ENCODE measurements at regions not wholly inside any gene's neighbourhood (a gene's known extent, or its start where the extent isn't known, plus 50 kb on each side); places are given as distances from the start of the nearest gene placed in this dataset.

GRCh38 chr14:101127224-101127623 is 223.7 kb upstream of the RTL1 start:
- Histone ChIP-seq H3K79me2 (ENCODE audit: insufficient read depth, low read length) (no peaks in the 10 kb centered on the region), H3K9me2 (ENCODE audit: insufficient read depth) (no peaks in the 10 kb centered on the region), H3K4me2 (ENCODE audit: low read length) (no peak overlapping the region), H3K27ac (ENCODE audit: low read depth, low read length) (no peak overlapping the region), H2AFZ (ENCODE audit: low read depth, low read length, poor library complexity, severe bottlenecking) (no peak overlapping the region), H3K27me3 (ENCODE audit: insufficient read depth, low read length) (0 out of 2 replicates have a peak, but pooled peaks cover 16% of the 10 kb centered on the region), H3K4me3 (replicated peaks in 1 of 2; ENCODE audit: low read depth in 1 of 2, low read length in 2 of 2) (no peak overlapping the region), H3K9ac (ENCODE audit: low read length) (no peak overlapping the region), H4K20me1 (ENCODE audit: insufficient read depth) (no peaks in the 10 kb centered on the region), H3K4me1 (ENCODE audit: control insufficient read depth in 1 of 2, insufficient read depth in 2 of 2, low read length in 2 of 2) (no peaks in the 10 kb centered on the region), H3K36me3 (ENCODE audit: control insufficient read depth in 1 of 2, insufficient read depth in 2 of 2, low read length in 2 of 2) (no peaks in the 10 kb centered on the region), H3K9me3 (ENCODE audit: control insufficient read depth in 1 of 2, insufficient read depth in 1 of 2, low read depth in 1 of 2, low read length in 2 of 2) (no peaks in the 10 kb centered on the region)
- no peak for TF ChIP-seq ZBTB33 (IDR thresholded peaks at IDR 0.05; ENCODE audit: extremely low read depth, insufficient replicate concordance, low read length)
- no peak for TF ChIP-seq RAD21 (IDR thresholded peaks at IDR 0.05; ENCODE audit: low read depth)
- no peak for TF ChIP-seq YY1 (IDR thresholded peaks at IDR 0.05; ENCODE audit: extremely low read depth, insufficient replicate concordance, low read depth, low read length)
- no peak for TF ChIP-seq EZH2 (IDR thresholded peaks at IDR 0.05)
- no peak for TF ChIP-seq FOSL1 (IDR thresholded peaks at IDR 0.05; ENCODE audit: low read depth)
- no peak for TF ChIP-seq ZFX (IDR thresholded peaks at IDR 0.05)
- no peak for TF ChIP-seq SIN3A (IDR thresholded peaks at IDR 0.05; ENCODE audit: low read depth)
- no peak for TF ChIP-seq ATF3 (IDR thresholded peaks at IDR 0.05)
- TF ChIP-seq MAX (IDR thresholded peaks at IDR 0.05) = no peak
- no peak for TF ChIP-seq CBX3 (IDR thresholded peaks at IDR 0.05; ENCODE audit: low read depth)
- no peak for TF ChIP-seq ZNF274 (IDR thresholded peaks at IDR 0.05; ENCODE audit: low read depth, low read length)
- no peak for TF ChIP-seq CEBPB (IDR thresholded peaks at IDR 0.05; ENCODE audit: low read depth)
- TF ChIP-seq EGR1 (IDR thresholded peaks at IDR 0.05; ENCODE audit: low read depth) = no peak
- no peak for TF ChIP-seq JUND (IDR thresholded peaks at IDR 0.05)
- no peak for TF ChIP-seq TCF7L2 (IDR thresholded peaks at IDR 0.05; ENCODE audit: borderline replicate concordance, extremely low read depth, insufficient read depth, insufficient read length)
- TF ChIP-seq ELF1 (IDR thresholded peaks at IDR 0.05; ENCODE audit: borderline replicate concordance, low read depth) = no peak
- TF ChIP-seq SP1 (IDR thresholded peaks at IDR 0.05; ENCODE audit: low read depth) = no peak
- TF ChIP-seq POLR2A (IDR thresholded peaks at IDR 0.05; ENCODE audit: borderline replicate concordance, extremely low read depth, insufficient read depth, insufficient read length) = no peak
- TF ChIP-seq CTCF (IDR thresholded peaks at IDR 0.05 in 2 of 3, conservative IDR thresholded peaks at IDR 0.05 in 1 of 3; ENCODE audit: borderline replicate concordance in 1 of 3, insufficient read depth in 1 of 3, low read depth in 2 of 3, low read length in 2 of 3) = no peak
- no peak for TF ChIP-seq POLR2AphosphoS5 (IDR thresholded peaks at IDR 0.05; ENCODE audit: low read depth, low read length)
- ATAC-seq (no peak), DNase-seq (ENCODE audit: low read depth, low spot score) (no peak)
- ChIA-PET RAD21 (ENCODE audit: low non-redundant PET in 1 of 2, low total read pairs in 2 of 2, uncharacterized antibody in 2 of 2, unreplicated experiment in 2 of 2) (no interaction called here), POLR2A (no interaction called here), CTCF (no interaction called here)
- BruUV-seq (replicated peaks) = no TSS peak
- intact Hi-C loops (cut with micrococcal nuclease) = no loop called here
